H1 (cell line): ENCODE measurements at regions not wholly inside any gene's neighbourhood (a gene's known extent, or its start where the extent isn't known, plus 50 kb on each side); places are given as distances from the start of the nearest gene placed in this dataset.

Source experiments
- TF ChIP-seq, protein P1 (sequence below), 3 experiments: IDR thresholded peaks; 1 replicate in 2 of 3; 2 replicates in 1 of 3; pipeline versions ENCODE4 v1.5.1 to v1.6.1; 2011; ENCODE audit warnings: low read length in 3 of 3, mild to moderate bottlenecking in 3 of 3, inconsistent platforms in 2 of 3, low read depth in 1 of 3, moderate library complexity in 1 of 3; ENCODE audit not compliant: insufficient read depth in 1 of 3; ENCODE audit errors: control extremely low read depth in 1 of 3

DNA sequence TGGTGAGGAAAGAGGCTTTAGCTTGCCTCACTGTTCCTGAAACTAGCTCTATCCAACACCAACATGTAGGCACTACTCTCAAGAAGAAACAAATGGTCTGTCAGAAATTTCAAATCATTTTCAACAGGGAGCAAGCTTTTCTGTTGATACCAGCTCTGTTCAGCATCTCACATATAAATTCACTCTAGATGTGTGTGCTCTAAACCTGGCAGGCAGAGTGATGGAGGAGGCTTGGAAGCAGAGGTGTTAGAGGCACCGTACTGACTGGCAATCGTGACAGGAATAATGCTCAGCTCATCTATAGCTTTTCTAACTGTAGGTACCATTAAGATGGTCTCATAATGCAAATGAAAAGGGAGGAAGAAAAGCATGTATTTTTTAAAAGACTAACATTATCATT lies 597.2 kb upstream of the NECTIN3 start (continued):
- TF ChIP-seq, protein P1, sequence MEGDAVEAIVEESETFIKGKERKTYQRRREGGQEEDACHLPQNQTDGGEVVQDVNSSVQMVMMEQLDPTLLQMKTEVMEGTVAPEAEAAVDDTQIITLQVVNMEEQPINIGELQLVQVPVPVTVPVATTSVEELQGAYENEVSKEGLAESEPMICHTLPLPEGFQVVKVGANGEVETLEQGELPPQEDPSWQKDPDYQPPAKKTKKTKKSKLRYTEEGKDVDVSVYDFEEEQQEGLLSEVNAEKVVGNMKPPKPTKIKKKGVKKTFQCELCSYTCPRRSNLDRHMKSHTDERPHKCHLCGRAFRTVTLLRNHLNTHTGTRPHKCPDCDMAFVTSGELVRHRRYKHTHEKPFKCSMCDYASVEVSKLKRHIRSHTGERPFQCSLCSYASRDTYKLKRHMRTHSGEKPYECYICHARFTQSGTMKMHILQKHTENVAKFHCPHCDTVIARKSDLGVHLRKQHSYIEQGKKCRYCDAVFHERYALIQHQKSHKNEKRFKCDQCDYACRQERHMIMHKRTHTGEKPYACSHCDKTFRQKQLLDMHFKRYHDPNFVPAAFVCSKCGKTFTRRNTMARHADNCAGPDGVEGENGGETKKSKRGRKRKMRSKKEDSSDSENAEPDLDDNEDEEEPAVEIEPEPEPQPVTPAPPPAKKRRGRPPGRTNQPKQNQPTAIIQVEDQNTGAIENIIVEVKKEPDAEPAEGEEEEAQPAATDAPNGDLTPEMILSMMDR (IDR thresholded peaks at IDR 0.05; ENCODE audit: control extremely low read depth in 1 of 3, insufficient read depth in 1 of 3, low read depth in 1 of 3, low read length in 3 of 3), result no peak
